ENCODE measurements at regions not wholly inside any gene's neighbourhood (a gene's known extent, or its start where the extent isn't known, plus 50 kb on each side); places are given as distances from the start of the nearest gene placed in this dataset.

GRCh38 chr3:88410259-88410658 is 260.5 kb downstream of the C3orf38 start:
- Histone ChIP-seq H3K27me3 (ENCODE audit: control insufficient read depth, insufficient read depth, low read length) (no peaks in the 10 kb centered on the region), H3K36me3 (ENCODE audit: control insufficient read depth, insufficient read depth, low read length) (no peaks in the 10 kb centered on the region), H3K4me3 (ENCODE audit: low read depth, low read length) (no peak overlapping the region)
- no peak for DNase-seq (ENCODE audit: low read depth)
- TF ChIP-seq CTCF (IDR thresholded peaks at IDR 0.05; ENCODE audit: insufficient read depth, low read length, poor library complexity, severe bottlenecking) = no peak

- Histone ChIP-seq H3K27me3 (ENCODE audit: control insufficient read depth, insufficient read depth, low read length) (no peaks in the 10 kb centered on the region), H3K36me3 (ENCODE audit: control insufficient read depth, insufficient read depth, low read length) (no peaks in the 10 kb centered on the region), H3K4me3 (ENCODE audit: low read depth, low read length) (no peak overlapping the region)
- no peak for DNase-seq (ENCODE audit: low read depth)
- TF ChIP-seq CTCF (IDR thresholded peaks at IDR 0.05; ENCODE audit: insufficient read depth, low read length, poor library complexity, severe bottlenecking) = no peak
These were observed 262.6 kb downstream of the C3orf38 start for GRCh38 chr3:88412346-88412745.

- Histone ChIP-seq H3K4me3 (ENCODE audit: low read depth, low read length) (no peak overlapping the region), H3K36me3 (ENCODE audit: control insufficient read depth, insufficient read depth, low read length) (no peaks in the 10 kb centered on the region), H3K27me3 (ENCODE audit: control insufficient read depth, insufficient read depth, low read length) (no peaks in the 10 kb centered on the region)
- TF ChIP-seq CTCF (IDR thresholded peaks at IDR 0.05; ENCODE audit: insufficient read depth, low read length, poor library complexity, severe bottlenecking) = no peak
- no peak for DNase-seq (ENCODE audit: low read depth)
These were observed 266.7 kb downstream of the C3orf38 start for GRCh38 chr3:88416436-88416835.

GRCh38 chr3:88418219-88418618 is 268.5 kb downstream of the C3orf38 start:
- Histone ChIP-seq H3K36me3 (ENCODE audit: control insufficient read depth, insufficient read depth, low read length) (no peaks in the 10 kb centered on the region), H3K4me3 (ENCODE audit: low read depth, low read length) (no peak overlapping the region), H3K27me3 (ENCODE audit: control insufficient read depth, insufficient read depth, low read length) (no peaks in the 10 kb centered on the region)
- DNase-seq (ENCODE audit: low read depth) = no peak
- TF ChIP-seq CTCF (IDR thresholded peaks at IDR 0.05; ENCODE audit: insufficient read depth, low read length, poor library complexity, severe bottlenecking) = no peak

GRCh38 chr3:88433568-88433967 is 283.8 kb downstream of the C3orf38 start:
- no peak for TF ChIP-seq CTCF (IDR thresholded peaks at IDR 0.05; ENCODE audit: insufficient read depth, low read length, poor library complexity, severe bottlenecking)
- no peaks in the 10 kb centered on the region for H3K27me3 ChIP-seq (ENCODE audit: control insufficient read depth, insufficient read depth, low read length)
- H3K4me3 ChIP-seq (ENCODE audit: low read depth, low read length) = no peak overlapping the region
- DNase-seq (ENCODE audit: low read depth) = no peak
- no peaks in the 10 kb centered on the region for H3K36me3 ChIP-seq (ENCODE audit: control insufficient read depth, insufficient read depth, low read length)

GRCh38 chr3:88434001-88434400 is 284.2 kb downstream of the C3orf38 start:
- Histone ChIP-seq H3K4me3 (ENCODE audit: low read depth, low read length) (no peak overlapping the region), H3K36me3 (ENCODE audit: control insufficient read depth, insufficient read depth, low read length) (no peaks in the 10 kb centered on the region), H3K27me3 (ENCODE audit: control insufficient read depth, insufficient read depth, low read length) (no peaks in the 10 kb centered on the region)
- no peak for DNase-seq (ENCODE audit: low read depth)
- TF ChIP-seq CTCF (IDR thresholded peaks at IDR 0.05; ENCODE audit: insufficient read depth, low read length, poor library complexity, severe bottlenecking) = no peak
